Stimulated activated CD4-positive, alpha-beta T cell treated with anti-CD3 and anti-CD28 coated beads, TNF-alpha, amount 100 ng/mL, for 1 hour (primary cell): ENCODE measurements at regions not wholly inside any gene's neighbourhood (a gene's known extent, or its start where the extent isn't known, plus 50 kb on each side); places are given as distances from the start of the nearest gene placed in this dataset.

Experiments
- DNase-seq, 3 donors: peaks; one replicate each; pipeline ENCODE4 v3.0.0-alpha.2; 2020; ENCODE audit warnings: low read depth in 3 of 3, low spot score in 1 of 3

GRCh38 chr15:96390986-96391385 is 60.5 kb downstream of the NR2F2 start:
- no peak for DNase-seq

- DNase-seq, result no peak
Observed at GRCh38 chr15:96392380-96393208, 62.1 kb downstream of the NR2F2 start.

GRCh38 chr15:96393209-96393513 is 62.7 kb downstream of the NR2F2 start:
- no peak for DNase-seq

- no peak for DNase-seq
Observed at GRCh38 chr15:96395687-96396086, 65.2 kb downstream of the NR2F2 start.

- DNase-seq, result no peak
Observed at GRCh38 chr15:96398776-96399175, 68.3 kb downstream of the NR2F2 start.

GRCh38 chr15:96402403-96402802 is 71.9 kb downstream of the NR2F2 start:
- no peak for DNase-seq

- no peak for DNase-seq
Observed at GRCh38 chr15:96403071-96403470, 72.6 kb downstream of the NR2F2 start.

- no peak for DNase-seq
Observed at GRCh38 chr15:96403932-96404331, 73.4 kb downstream of the NR2F2 start.

- DNase-seq, result no peak
Observed at GRCh38 chr15:96404560-96404959, 74.1 kb downstream of the NR2F2 start.

- DNase-seq, result no peak
Observed at GRCh38 chr15:96406291-96406690, 75.8 kb downstream of the NR2F2 start.

- DNase-seq, result no peak
Observed at GRCh38 chr15:96406701-96407100, 76.2 kb downstream of the NR2F2 start.

GRCh38 chr15:96407482-96407881 is 77.0 kb downstream of the NR2F2 start:
- no peak for DNase-seq

- DNase-seq, result no peak
Observed at GRCh38 chr15:96408591-96409183, 78.2 kb downstream of the NR2F2 start.

GRCh38 chr15:96409215-96410138 is 79.0 kb downstream of the NR2F2 start:
- DNase-seq, result no peak

GRCh38 chr15:96410175-96411055 is 79.9 kb downstream of the NR2F2 start:
- no peak for DNase-seq

- no peak for DNase-seq
Observed at GRCh38 chr15:96411056-96412031, 80.8 kb downstream of the NR2F2 start.

GRCh38 chr15:96412045-96412905 is 81.8 kb downstream of the NR2F2 start:
- DNase-seq, result no peak

GRCh38 chr15:96412906-96413231 is 82.4 kb downstream of the NR2F2 start:
- DNase-seq, result no peak

- no peak for DNase-seq
Observed at GRCh38 chr15:96413657-96414056, 83.2 kb downstream of the NR2F2 start.
